Esophagus muscularis mucosa (tissue), 4 donors: ENCODE measurements at regions not wholly inside any gene's neighbourhood (a gene's known extent, or its start where the extent isn't known, plus 50 kb on each side); places are given as distances from the start of the nearest gene placed in this dataset.

Source experiments
- DNase-seq: peaks from one replicate; pipeline ENCODE4 v3.0.0-alpha.2; 2017; ENCODE audit errors: extremely low spot score
- H3K27ac ChIP-seq, 4 donors: fragments of 200-600 bp; sonication (generic); replicated peaks in 1 of 4; 1 replicate in 3 of 4; 2 replicates in 1 of 4; pipeline ENCODE4 v1.5.1; 2016 to 2019; ENCODE audit warnings: mild to moderate bottlenecking in 1 of 4
- H3K27me3 ChIP-seq, 4 donors: fragments of 200-600 bp; sonication (generic); one replicate each; pipeline versions ENCODE4 v1.5.1 to v1.6.0; 2016 to 2019
- H3K36me3 ChIP-seq, 4 donors: fragments of 200-600 bp; sonication (generic); one replicate each; pipeline ENCODE4 v1.5.1; 2016 to 2019
- H3K4me1 ChIP-seq, 4 donors: fragments of 200-600 bp; sonication (generic); one replicate each; pipeline ENCODE4 v1.5.1; 2016 to 2019
- H3K4me3 ChIP-seq, 4 donors: fragments of 200-600 bp; sonication (generic); 1 replicate in 2 of 4; 2 replicates in 2 of 4; pipeline ENCODE4 v1.5.1; 2016 to 2019; ENCODE audit warnings: mild to moderate bottlenecking in 4 of 4, moderate library complexity in 1 of 4
- H3K9me3 ChIP-seq, 4 donors: fragments of 200-600 bp; sonication (generic); 1 replicate in 3 of 4; 2 replicates in 1 of 4; pipeline ENCODE4 v1.5.1; 2016 to 2019
- CTCF ChIP-seq, 3 experiments: fragments of 200-600 bp in 2 of 3; fragments of 450-650 bp in 1 of 3; sonication (generic) in 2 of 3; IDR thresholded peaks; one replicate each; pipeline ENCODE4 v1.5.1; 2017 to 2019; ENCODE audit warnings: antibody characterized with exemption in 3 of 3, mild to moderate bottlenecking in 2 of 3, moderate library complexity in 1 of 3
- EP300 ChIP-seq: sonication (generic); formaldehyde crosslinking; IDR thresholded peaks from one replicate; pipeline ENCODE4 v1.6.1; 2017; ENCODE audit warnings: antibody characterized with exemption
- POLR2A ChIP-seq: fragments of 450-650 bp; IDR thresholded peaks from one replicate; pipeline ENCODE4 v1.6.1; 2017; ENCODE audit warnings: antibody characterized with exemption, moderate library complexity, mild to moderate bottlenecking, low read depth
- POLR2AphosphoS5 ChIP-seq, 2 donors: sonication (generic); formaldehyde crosslinking; IDR thresholded peaks; one replicate each; pipeline ENCODE4 v1.6.1; 2017; ENCODE audit warnings: antibody characterized with exemption in 2 of 2
- WGBS: methylation state at CpG from one replicate; pipeline ENCODE4 v1.1.5; 2018; 5-methylcytosine and 5-hydroxymethylcytosine counted together
- intact Hi-C: fragments of 100-400 bp; cut with DNase I; formaldehyde crosslinking; loops from one replicate; pipeline ENCODE4 v1.15.1; 2023

- intact Hi-C loops, result no loop called here
- Histone ChIP-seq H3K27ac (no peak overlapping the region), H3K4me1 (no peaks in the 10 kb centered on the region), H3K27me3 (no peaks in the 10 kb centered on the region), H3K9me3 (no peaks in the 10 kb centered on the region), H3K4me3 (no peak overlapping the region), H3K36me3 (no peaks in the 10 kb centered on the region)
- no peak for DNase-seq
- TF ChIP-seq CTCF (IDR thresholded peaks at IDR 0.05) (no peak), EP300 (no peak), POLR2AphosphoS5 (IDR thresholded peaks at IDR 0.05) (no peak), POLR2A (no peak)
These were observed 213.6 kb upstream of the VEGFC start for GRCh38 chr4:177006331-177006730.

GRCh38 chr4:177008071-177008835, 215.5 kb upstream of the VEGFC start:
- 75% methylated on average over 1 of the region's 1 CpG for WGBS
- H3K36me3 ChIP-seq, result no peaks in the 10 kb centered on the region
- intact Hi-C loops, result no loop called here

GRCh38 chr4:177008836-177009501, 216.2 kb upstream of the VEGFC start:
- Histone ChIP-seq H3K36me3 (no peaks in the 10 kb centered on the region), H3K27me3 (no peaks in the 10 kb centered on the region), H3K27ac (no peak overlapping the region), H3K4me3 (no peak overlapping the region), H3K9me3 (peaks cover 0 to 14% (median 6%) of the 10 kb centered on the region in 4 donors), H3K4me1 (no peaks in the 10 kb centered on the region)
- intact Hi-C loops, result no loop called here
- TF ChIP-seq POLR2A (no peak), POLR2AphosphoS5 (IDR thresholded peaks at IDR 0.05) (no peak), CTCF (IDR thresholded peaks at IDR 0.05) (no peak), EP300 (no peak)
- DNase-seq, result no peak
- WGBS, result 70% methylated on average over 4 of the region's 4 CpGs

More at GRCh38 chr4:177008071-177008835, 215.5 kb upstream of the VEGFC start:
- Histone ChIP-seq H3K4me3 (no peak overlapping the region), H3K9me3 (peaks cover 0 to 8% (median 2%) of the 10 kb centered on the region in 4 donors), H3K27me3 (no peaks in the 10 kb centered on the region), H3K4me1 (no peaks in the 10 kb centered on the region), H3K27ac (no peak overlapping the region)
- TF ChIP-seq EP300 (no peak), POLR2A (no peak), CTCF (IDR thresholded peaks at IDR 0.05) (no peak), POLR2AphosphoS5 (IDR thresholded peaks at IDR 0.05) (no peak)
- no peak for DNase-seq

- Histone ChIP-seq H3K36me3 (no peaks in the 10 kb centered on the region), H3K9me3 (peaks cover 0 to 14% (median 6%) of the 10 kb centered on the region in 4 donors), H3K4me1 (no peaks in the 10 kb centered on the region), H3K27ac (no peak overlapping the region), H3K4me3 (no peak overlapping the region), H3K27me3 (no peaks in the 10 kb centered on the region)
- 42% methylated on average over 2 of the region's 2 CpGs for WGBS
- TF ChIP-seq POLR2AphosphoS5 (IDR thresholded peaks at IDR 0.05) (no peak), CTCF (IDR thresholded peaks at IDR 0.05) (no peak), EP300 (no peak), POLR2A (no peak)
- DNase-seq, result no peak
- intact Hi-C loops, result no loop called here
These were observed 217.7 kb upstream of the VEGFC start for GRCh38 chr4:177010418-177010817.
